Adrenal gland (tissue), 9 donors: ENCODE measurements at regions not wholly inside any gene's neighbourhood (a gene's known extent, or its start where the extent isn't known, plus 50 kb on each side); places are given as distances from the start of the nearest gene placed in this dataset.

Experiments
- DNase-seq, 7 donors: peaks; one replicate each; pipeline ENCODE4 v3.0.0-alpha.2; 2019 to 2020
- H3K27ac ChIP-seq, 5 donors: fragments of 200-600 bp; sonication (generic) in 4 of 5; 1 replicate in 3 of 5; 2 replicates in 2 of 5; pipeline versions ENCODE4 v1.5.1 to v1.8.0; 2016 to 2020; ENCODE audit warnings: mild to moderate bottlenecking in 1 of 5
- H3K27me3 ChIP-seq: fragments of 200-600 bp; 2 replicates; pipeline ENCODE4 v1.8.0; 2021
- H3K36me3 ChIP-seq, 2 donors: fragments of 200-600 bp; replicated peaks in 1 of 2; 1 replicate in 1 of 2; 2 replicates in 1 of 2; pipeline versions ENCODE4 v1.5.1 to v1.8.0; 2018 to 2022
- H3K4me1 ChIP-seq, 2 donors: fragments of 200-600 bp; replicated peaks in 1 of 2; 1 replicate in 1 of 2; 2 replicates in 1 of 2; pipeline versions ENCODE4 v1.5.1 to v1.8.0; 2018 to 2021
- H3K4me3 ChIP-seq, 4 donors: fragments of 200-600 bp; sonication (generic) in 3 of 4; one replicate each; pipeline ENCODE4 v1.5.1; 2016 to 2018
- H3K9me3 ChIP-seq, 3 donors: fragments of 200-600 bp; sonication (generic) in 1 of 3; replicated peaks in 1 of 3; 1 replicate in 2 of 3; 2 replicates in 1 of 3; pipeline versions ENCODE4 v1.5.1 to v1.8.0; 2016 to 2021
- POLR2A ChIP-seq, 2 donors: fragments of 450-650 bp; IDR thresholded peaks; one replicate each; pipeline ENCODE4 v1.6.1; 2017; ENCODE audit warnings: antibody characterized with exemption in 2 of 2, mild to moderate bottlenecking in 2 of 2, moderate library complexity in 1 of 2
- WGBS, 4 donors: extraction: QIAGEN DNeasy Blood & Tissue Kit in 2 of 4; methylation state at CpG; one replicate each; pipeline versions ENCODE4 v1.1.5 to v1.1.7; 2013 to 2017; 5-methylcytosine and 5-hydroxymethylcytosine counted together
- intact Hi-C, 2 donors: fragments of 100-400 bp; cut with DNase I; formaldehyde crosslinking; loops; one replicate each; pipeline versions ENCODE4 v1.14.1 to v1.15.0; 2022 to 2023
- TF ChIP-seq, protein P1 (sequence below), 6 experiments: fragments of 450-650 bp in 4 of 6; fragments of 200-600 bp in 2 of 6; sonication (generic) in 1 of 6; IDR thresholded peaks; 1 replicate in 5 of 6; 2 replicates in 1 of 6; pipeline versions ENCODE4 v1.5.1 to v1.8.0; 2016 to 2021; ENCODE audit warnings: antibody characterized with exemption in 6 of 6, mild to moderate bottlenecking in 2 of 6, moderate library complexity in 1 of 6
- donor health status: healthy with polysubstance abuse.
- donor health status: Bipolar disorder and iron deficiency.
- donor health status: DM: yes; HTN: yes; CAD: no.
- donor health status: DM: no; HTN: no; CAD: no.
- donor health status: DM: no; HTN: no; CAD: no.

GRCh38 chr6:145017516-145017915, 717.8 kb downstream of the EPM2A start:
- Histone ChIP-seq H3K9me3 (no peaks in the 10 kb centered on the region), H3K27ac (no peak overlapping the region), H3K36me3 (no peaks in the 10 kb centered on the region), H3K27me3 (no peaks in the 10 kb centered on the region), H3K4me1 (peaks cover 0 to 5% of the 10 kb centered on the region in 2 donors), H3K4me3 (no peak overlapping the region)
- TF ChIP-seq, protein P1, sequence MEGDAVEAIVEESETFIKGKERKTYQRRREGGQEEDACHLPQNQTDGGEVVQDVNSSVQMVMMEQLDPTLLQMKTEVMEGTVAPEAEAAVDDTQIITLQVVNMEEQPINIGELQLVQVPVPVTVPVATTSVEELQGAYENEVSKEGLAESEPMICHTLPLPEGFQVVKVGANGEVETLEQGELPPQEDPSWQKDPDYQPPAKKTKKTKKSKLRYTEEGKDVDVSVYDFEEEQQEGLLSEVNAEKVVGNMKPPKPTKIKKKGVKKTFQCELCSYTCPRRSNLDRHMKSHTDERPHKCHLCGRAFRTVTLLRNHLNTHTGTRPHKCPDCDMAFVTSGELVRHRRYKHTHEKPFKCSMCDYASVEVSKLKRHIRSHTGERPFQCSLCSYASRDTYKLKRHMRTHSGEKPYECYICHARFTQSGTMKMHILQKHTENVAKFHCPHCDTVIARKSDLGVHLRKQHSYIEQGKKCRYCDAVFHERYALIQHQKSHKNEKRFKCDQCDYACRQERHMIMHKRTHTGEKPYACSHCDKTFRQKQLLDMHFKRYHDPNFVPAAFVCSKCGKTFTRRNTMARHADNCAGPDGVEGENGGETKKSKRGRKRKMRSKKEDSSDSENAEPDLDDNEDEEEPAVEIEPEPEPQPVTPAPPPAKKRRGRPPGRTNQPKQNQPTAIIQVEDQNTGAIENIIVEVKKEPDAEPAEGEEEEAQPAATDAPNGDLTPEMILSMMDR (IDR thresholded peaks at IDR 0.05), result no peak
- no peak for TF ChIP-seq POLR2A (IDR thresholded peaks at IDR 0.05)
- intact Hi-C loops, result no loop called here
- WGBS, 4 donors, result 45 to 94% (median 79%) methylated on average over 4 of the region's 4 CpGs
- no peak for DNase-seq

GRCh38 chr6:145018027-145018426, 717.3 kb downstream of the EPM2A start:
- WGBS, 4 donors, result 86 to 95% (median 87%) methylated on average over 3 of the region's 3 CpGs
- Histone ChIP-seq H3K9me3 (no peaks in the 10 kb centered on the region), H3K4me3 (no peak overlapping the region), H3K27me3 (no peaks in the 10 kb centered on the region), H3K36me3 (no peaks in the 10 kb centered on the region), H3K4me1 (peaks cover 0 to 5% of the 10 kb centered on the region in 2 donors), H3K27ac (no peak overlapping the region)
- intact Hi-C loops, result no loop called here
- TF ChIP-seq, protein P1 (IDR thresholded peaks at IDR 0.05), result no peak
- no peak for TF ChIP-seq POLR2A (IDR thresholded peaks at IDR 0.05)
- no peak for DNase-seq

GRCh38 chr6:145020114-145020513, 715.2 kb downstream of the EPM2A start:
- Histone ChIP-seq H3K9me3 (no peaks in the 10 kb centered on the region), H3K27me3 (no peaks in the 10 kb centered on the region), H3K27ac (no peak overlapping the region), H3K4me3 (no peak overlapping the region), H3K36me3 (no peaks in the 10 kb centered on the region), H3K4me1 (peaks cover 0 to 5% of the 10 kb centered on the region in 2 donors)
- intact Hi-C loops, result no loop called here
- no peak for DNase-seq
- WGBS, 4 donors, result 85 to 92% (median 88%) methylated on average over 2 of the region's 2 CpGs
- TF ChIP-seq, protein P1 (IDR thresholded peaks at IDR 0.05), result no peak
- TF ChIP-seq POLR2A (IDR thresholded peaks at IDR 0.05), result no peak

GRCh38 chr6:145020543-145020942, 714.8 kb downstream of the EPM2A start:
- Histone ChIP-seq H3K4me1 (peaks cover 0 to 3% of the 10 kb centered on the region in 2 donors), H3K27me3 (no peaks in the 10 kb centered on the region), H3K27ac (no peak overlapping the region), H3K4me3 (no peak overlapping the region), H3K36me3 (no peaks in the 10 kb centered on the region), H3K9me3 (no peaks in the 10 kb centered on the region)
- no peak for TF ChIP-seq POLR2A (IDR thresholded peaks at IDR 0.05)
- TF ChIP-seq, protein P1 (IDR thresholded peaks at IDR 0.05), result no peak
- DNase-seq, result no peak
- intact Hi-C loops, result no loop called here
- WGBS, 4 donors, result 93 to 100% (median 99%) methylated on average over 1 of the region's 1 CpG
